Prostate gland (tissue), 2 donors: ENCODE measurements at regions not wholly inside any gene's neighbourhood (a gene's known extent, or its start where the extent isn't known, plus 50 kb on each side); places are given as distances from the start of the nearest gene placed in this dataset.

Experiments
- CTCF ChIP-seq, 4 experiments: fragments of 200-600 bp in 2 of 4; fragments of 450-650 bp in 2 of 4; sonication (generic) in 2 of 4; IDR thresholded peaks; 1 replicate in 3 of 4; 2 replicates in 1 of 4; pipeline ENCODE4 v1.5.1; 2016 to 2019; ENCODE audit warnings: antibody characterized with exemption in 4 of 4, mild to moderate bottlenecking in 2 of 4, moderate library complexity in 2 of 4
- POLR2A ChIP-seq: fragments of 450-650 bp; IDR thresholded peaks from one replicate; pipeline ENCODE4 v1.6.1; 2016; ENCODE audit warnings: antibody characterized with exemption, mild to moderate bottlenecking
- POLR2AphosphoS5 ChIP-seq: sonication (generic); formaldehyde crosslinking; IDR thresholded peaks from one replicate; pipeline ENCODE4 v1.6.1; 2017; ENCODE audit warnings: antibody characterized with exemption

GRCh38 chr3:130293247-130293646 is 52.2 kb upstream of the COL6A5 start:
- TF ChIP-seq POLR2A (no peak), CTCF (IDR thresholded peaks at IDR 0.05) (no peak), POLR2AphosphoS5 (no peak)
